Adrenal gland (tissue), 9 donors: ENCODE measurements at regions not wholly inside any gene's neighbourhood (a gene's known extent, or its start where the extent isn't known, plus 50 kb on each side); places are given as distances from the start of the nearest gene placed in this dataset.

ENCODE experiments used
- DNase-seq, 7 donors: peaks; one replicate each; pipeline ENCODE4 v3.0.0-alpha.2; 2019 to 2020
- H3K27ac ChIP-seq, 5 donors: fragments of 200-600 bp; sonication (generic) in 4 of 5; 1 replicate in 3 of 5; 2 replicates in 2 of 5; pipeline versions ENCODE4 v1.5.1 to v1.8.0; 2016 to 2020; ENCODE audit warnings: mild to moderate bottlenecking in 1 of 5
- H3K27me3 ChIP-seq: fragments of 200-600 bp; 2 replicates; pipeline ENCODE4 v1.8.0; 2021
- H3K36me3 ChIP-seq, 2 donors: fragments of 200-600 bp; replicated peaks in 1 of 2; 1 replicate in 1 of 2; 2 replicates in 1 of 2; pipeline versions ENCODE4 v1.5.1 to v1.8.0; 2018 to 2022
- H3K4me1 ChIP-seq, 2 donors: fragments of 200-600 bp; replicated peaks in 1 of 2; 1 replicate in 1 of 2; 2 replicates in 1 of 2; pipeline versions ENCODE4 v1.5.1 to v1.8.0; 2018 to 2021
- H3K4me3 ChIP-seq, 4 donors: fragments of 200-600 bp; sonication (generic) in 3 of 4; one replicate each; pipeline ENCODE4 v1.5.1; 2016 to 2018
- H3K9me3 ChIP-seq, 3 donors: fragments of 200-600 bp; sonication (generic) in 1 of 3; replicated peaks in 1 of 3; 1 replicate in 2 of 3; 2 replicates in 1 of 3; pipeline versions ENCODE4 v1.5.1 to v1.8.0; 2016 to 2021
- CTCF ChIP-seq, 6 experiments: fragments of 450-650 bp in 4 of 6; fragments of 200-600 bp in 2 of 6; sonication (generic) in 1 of 6; IDR thresholded peaks; 1 replicate in 5 of 6; 2 replicates in 1 of 6; pipeline versions ENCODE4 v1.5.1 to v1.8.0; 2016 to 2021; ENCODE audit warnings: antibody characterized with exemption in 6 of 6, mild to moderate bottlenecking in 2 of 6, moderate library complexity in 1 of 6
- POLR2A ChIP-seq, 2 donors: fragments of 450-650 bp; IDR thresholded peaks; one replicate each; pipeline ENCODE4 v1.6.1; 2017; ENCODE audit warnings: antibody characterized with exemption in 2 of 2, mild to moderate bottlenecking in 2 of 2, moderate library complexity in 1 of 2
- WGBS, 4 donors: extraction: QIAGEN DNeasy Blood & Tissue Kit in 2 of 4; methylation state at CpG; one replicate each; pipeline versions ENCODE4 v1.1.5 to v1.1.7; 2013 to 2017; 5-methylcytosine and 5-hydroxymethylcytosine counted together
- intact Hi-C, 2 donors: fragments of 100-400 bp; cut with DNase I; formaldehyde crosslinking; loops; one replicate each; pipeline versions ENCODE4 v1.14.1 to v1.15.0; 2022 to 2023
- donor health status: healthy with polysubstance abuse.
- donor health status: Bipolar disorder and iron deficiency.
- donor health status: DM: yes; HTN: yes; CAD: no.
- donor health status: DM: no; HTN: no; CAD: no.
- donor health status: DM: no; HTN: no; CAD: no.

GRCh38 chr6:90401933-90402830 lies 105.5 kb upstream of the BACH2 start:
- 74 to 83% (median 79%) methylated on average over 10 of the region's 10 CpGs for WGBS, 4 donors
- H3K4me1 ChIP-seq: no peaks in the 10 kb centered on the region
- intact Hi-C loops: no loop called here
- no peaks in the 10 kb centered on the region for H3K36me3 ChIP-seq
- no peaks in the 10 kb centered on the region for H3K9me3 ChIP-seq
- no peak overlapping the region for H3K27ac ChIP-seq
- TF ChIP-seq POLR2A (IDR thresholded peaks at IDR 0.05): no peak
- TF ChIP-seq CTCF (IDR thresholded peaks at IDR 0.05): no peak
- no peak for DNase-seq
- no peaks in the 10 kb centered on the region for H3K27me3 ChIP-seq
- no peak overlapping the region for H3K4me3 ChIP-seq

GRCh38 chr6:90399970-90400369 lies 103.3 kb upstream of the BACH2 start:
- no peak for DNase-seq
- no peaks in the 10 kb centered on the region for H3K4me1 ChIP-seq
- WGBS, 4 donors: 81 to 88% (median 85%) methylated on average over 12 of the region's 12 CpGs
- TF ChIP-seq POLR2A (IDR thresholded peaks at IDR 0.05): no peak
- no peak for TF ChIP-seq CTCF (IDR thresholded peaks at IDR 0.05)
- no peaks in the 10 kb centered on the region for H3K9me3 ChIP-seq
- H3K27me3 ChIP-seq: no peaks in the 10 kb centered on the region
- no peak overlapping the region for H3K4me3 ChIP-seq
- intact Hi-C loops: loop anchor here in 1 of 2 donors (10.0 kb wide), 1 partner anchor 425 kb away; no protein-coding TSS in a partner anchor
- no peaks in the 10 kb centered on the region for H3K36me3 ChIP-seq
- H3K27ac ChIP-seq: no peak overlapping the region

GRCh38 chr6:90397929-90398674 lies 101.5 kb upstream of the BACH2 start:
- 48 to 65% (median 52%) methylated on average over 5 of the region's 5 CpGs for WGBS, 4 donors
- Histone ChIP-seq H3K4me1 (no peaks in the 10 kb centered on the region), H3K9me3 (no peaks in the 10 kb centered on the region), H3K27ac (no peak overlapping the region), H3K4me3 (no peak overlapping the region), H3K27me3 (no peaks in the 10 kb centered on the region), H3K36me3 (no peaks in the 10 kb centered on the region)
- DNase-seq: peak in 1 of 7 donors; percentile 29
- TF ChIP-seq POLR2A (IDR thresholded peaks at IDR 0.05) (no peak), CTCF (IDR thresholded peaks at IDR 0.05) (no peak)
- intact Hi-C loops: loop anchor here in 1 of 2 donors (10.0 kb wide), 1 partner anchor 423 kb away; no protein-coding TSS in a partner anchor

GRCh38 chr6:90397047-90397446 lies 100.4 kb upstream of the BACH2 start:
- intact Hi-C loops: loop anchor here in 1 of 2 donors (10.0 kb wide), 1 partner anchor 422 kb away; no protein-coding TSS in a partner anchor
- Histone ChIP-seq H3K27me3 (no peaks in the 10 kb centered on the region), H3K27ac (no peak overlapping the region), H3K4me3 (no peak overlapping the region), H3K9me3 (no peaks in the 10 kb centered on the region), H3K4me1 (no peaks in the 10 kb centered on the region), H3K36me3 (no peaks in the 10 kb centered on the region)
- DNase-seq: no peak
- TF ChIP-seq CTCF (IDR thresholded peaks at IDR 0.05) (no peak), POLR2A (IDR thresholded peaks at IDR 0.05) (no peak)
- 69 to 84% (median 80%) methylated on average over 4 of the region's 4 CpGs for WGBS, 4 donors
